NCI-H146 treated with DMSO at 0.1 percent for 48 hours (cell line): ENCODE measurements at regions not wholly inside any gene's neighbourhood (a gene's known extent, or its start where the extent isn't known, plus 50 kb on each side); places are given as distances from the start of the nearest gene placed in this dataset.

Source experiments
- DNase-seq: peaks from one replicate; lab custom pipeline; 2025; ENCODE audit not compliant: unreplicated experiment; lab: John Stamatoyannopoulos, UW

GRCh38 chr11:21817696-21818095 lies 375.2 kb upstream of the ANO5 start:
- no peak for DNase-seq

GRCh38 chr11:21820176-21820575 lies 372.7 kb upstream of the ANO5 start:
- peak; percentile 67 for DNase-seq

DNA sequence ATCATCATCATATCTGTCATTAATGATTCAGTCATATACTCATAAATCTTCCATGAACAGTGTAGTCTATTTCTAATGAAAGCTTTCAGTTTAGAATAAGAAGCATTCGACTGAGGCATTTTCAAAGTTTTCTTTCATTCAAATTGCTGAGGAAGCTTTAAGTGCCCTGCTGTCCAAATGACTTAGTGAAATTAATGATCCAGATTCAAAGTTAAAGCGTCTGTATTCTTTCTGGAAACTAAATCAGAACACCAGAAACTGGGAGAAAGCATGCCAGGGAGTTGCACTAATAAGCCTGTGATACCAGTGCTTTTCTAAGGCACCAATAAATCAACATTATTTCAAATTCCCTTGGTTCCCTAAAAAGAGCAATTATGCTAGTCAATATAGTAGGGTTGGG lies 367.8 kb upstream of the ANO5 start:
- DNase-seq, result no peak

GRCh38 chr11:21838427-21838826 lies 354.5 kb upstream of the ANO5 start:
- DNase-seq, result no peak

DNA sequence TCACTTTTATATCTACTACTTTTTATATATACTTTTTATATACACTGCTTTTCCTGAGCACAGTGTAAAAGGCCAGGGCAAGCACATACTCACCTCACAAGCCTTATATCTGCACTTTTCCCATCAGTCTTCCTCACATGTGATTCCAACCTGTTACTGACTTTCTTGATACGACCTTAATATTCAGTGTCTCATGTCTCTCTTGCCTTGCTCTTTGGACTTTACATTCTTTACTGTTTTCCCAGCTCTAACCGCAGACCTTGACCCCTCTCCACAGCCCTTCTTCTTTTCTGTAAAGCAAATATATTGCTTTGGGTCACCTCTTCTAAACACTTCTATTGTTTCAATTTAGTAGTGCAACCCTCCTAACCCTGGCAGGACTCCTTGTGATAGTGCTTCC lies 353.1 kb upstream of the ANO5 start:
- no peak for DNase-seq

DNA sequence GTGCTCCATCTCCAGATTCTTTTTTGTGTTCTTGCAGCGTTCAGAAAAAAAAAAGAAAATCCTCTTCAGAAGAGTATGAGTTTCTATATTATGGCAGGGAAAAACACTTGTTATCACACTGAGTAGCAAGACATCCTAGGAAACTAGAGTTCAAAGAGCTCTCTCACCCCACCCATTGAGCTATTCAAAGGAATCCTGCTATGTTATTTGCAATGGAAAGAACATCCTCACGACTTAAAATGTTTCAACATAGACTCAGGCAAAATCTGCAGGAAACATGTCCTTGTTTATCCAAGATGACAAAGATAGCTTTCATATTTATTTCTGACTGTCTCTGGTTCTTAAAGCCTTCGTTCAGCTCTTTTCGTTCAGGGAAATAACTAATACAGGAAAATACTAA lies 331.6 kb upstream of the ANO5 start:
- no peak for DNase-seq

- no peak for DNase-seq
Observed at GRCh38 chr11:21865541-21865940, 327.3 kb upstream of the ANO5 start.

GRCh38 chr11:21866781-21867180 lies 326.1 kb upstream of the ANO5 start:
- DNase-seq, result no peak

- DNase-seq, result no peak
Observed at GRCh38 chr11:21877151-21877550, 315.7 kb upstream of the ANO5 start.

GRCh38 chr11:21883354-21883753 lies 309.5 kb upstream of the ANO5 start:
- DNase-seq, result no peak

DNA sequence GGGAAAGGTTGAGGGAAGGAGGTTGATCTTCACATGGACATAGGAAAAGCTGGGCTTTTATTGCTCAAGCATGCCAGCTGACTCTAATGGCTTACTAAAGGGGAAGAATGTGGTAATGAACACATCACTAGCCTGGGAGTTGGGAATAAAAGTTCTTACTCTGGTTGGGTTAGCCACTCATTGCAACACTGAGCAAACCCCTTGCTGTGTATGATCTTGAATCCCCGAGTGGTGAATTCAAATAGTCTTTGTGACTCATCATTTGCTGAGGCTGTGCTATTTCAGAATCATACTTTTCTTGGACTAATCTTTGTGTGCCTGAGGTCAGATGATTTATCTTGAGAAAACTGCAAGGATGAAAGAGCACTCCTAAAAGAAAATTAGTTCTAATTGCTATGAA lies 304.1 kb upstream of the ANO5 start:
- DNase-seq, result no peak

- no peak for DNase-seq
Observed at GRCh38 chr11:21892736-21893564, 299.9 kb upstream of the ANO5 start.

GRCh38 chr11:21893565-21893867 lies 299.4 kb upstream of the ANO5 start:
- no peak for DNase-seq

GRCh38 chr11:21894492-21894891 lies 298.4 kb upstream of the ANO5 start:
- DNase-seq, result no peak

- DNase-seq, result no peak
Observed at GRCh38 chr11:21895686-21896085, 297.2 kb upstream of the ANO5 start.

- DNase-seq, result no peak
Observed at GRCh38 chr11:21896216-21896615, 296.7 kb upstream of the ANO5 start.

DNA sequence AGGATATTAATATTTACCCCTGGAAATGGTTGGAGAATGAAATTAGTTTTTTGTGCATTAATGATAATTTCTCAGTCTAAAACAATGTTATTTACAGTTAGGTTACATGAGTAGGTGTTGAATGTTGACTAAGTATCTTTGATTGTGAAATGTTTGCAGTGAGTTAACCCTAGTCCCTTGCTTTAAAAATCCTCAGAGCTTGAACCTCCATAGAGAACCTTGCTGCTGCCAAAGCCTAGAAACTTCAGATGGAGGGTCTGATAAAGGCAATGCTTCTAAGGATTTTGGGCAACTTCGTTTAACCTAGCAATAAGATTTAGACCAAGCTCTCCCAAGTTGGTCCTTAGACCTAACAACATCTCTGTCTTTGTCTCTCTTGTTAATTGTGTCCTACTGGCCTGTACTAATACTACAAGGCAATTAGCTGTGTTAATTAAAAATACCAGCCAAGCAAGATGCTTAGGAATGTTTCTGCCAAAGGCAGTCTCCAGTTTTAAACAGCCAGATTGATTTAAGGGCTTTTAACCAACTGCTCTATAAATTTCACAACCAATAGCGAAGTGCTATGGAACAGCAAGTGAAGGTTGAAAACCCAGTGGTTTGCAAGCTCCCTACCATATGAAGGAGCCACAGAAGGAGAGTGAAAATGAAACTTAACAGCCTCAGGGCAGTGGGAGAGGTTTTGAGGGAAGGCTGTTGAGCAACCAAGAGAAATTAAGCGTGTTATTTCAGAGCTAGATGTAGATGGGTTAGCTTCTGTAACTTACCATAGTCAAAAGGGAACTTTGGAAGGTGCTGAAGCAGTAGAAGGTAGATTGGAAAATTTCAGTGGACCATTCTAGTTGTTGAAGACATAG lies 295.9 kb upstream of the ANO5 start:
- DNase-seq, result no peak

DNA sequence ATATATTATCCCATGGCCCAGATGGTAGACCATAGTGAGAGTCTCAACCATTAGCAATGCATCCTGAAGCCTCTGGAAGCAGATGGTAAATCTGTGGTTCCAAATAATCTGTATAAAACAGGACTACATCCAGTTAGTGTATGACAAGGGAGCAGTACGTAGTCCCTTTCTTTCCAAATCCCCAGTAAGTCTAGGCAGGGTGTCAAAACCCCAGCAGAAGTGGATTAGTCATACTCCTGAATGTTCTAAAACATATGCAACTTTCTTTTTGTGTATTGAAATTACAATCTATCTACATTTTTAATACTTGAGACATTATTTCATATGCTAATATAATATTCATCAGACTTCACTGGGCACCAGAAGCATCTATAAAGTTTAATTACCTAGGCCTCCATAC lies 295.1 kb upstream of the ANO5 start:
- no peak for DNase-seq

- no peak for DNase-seq
Observed at GRCh38 chr11:21908211-21908610, 284.7 kb upstream of the ANO5 start.

DNA sequence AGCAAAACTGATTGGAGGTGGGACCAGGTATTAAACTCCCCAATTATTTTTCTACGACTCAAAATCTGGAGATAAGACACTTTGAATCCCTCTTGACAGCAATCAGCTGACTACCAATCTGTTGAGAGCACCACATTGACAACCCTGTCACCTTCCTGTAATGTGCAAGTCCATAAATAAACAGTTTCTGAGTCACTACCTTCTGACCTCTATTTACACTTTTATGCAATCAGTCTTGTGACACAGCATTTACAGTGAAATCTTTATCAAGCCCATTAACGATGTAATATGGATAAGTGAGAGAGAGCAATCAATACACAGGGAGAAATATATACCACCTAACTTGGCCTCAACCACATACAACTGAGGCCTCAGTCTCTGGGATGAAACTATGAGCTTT lies 283.7 kb upstream of the ANO5 start:
- no peak for DNase-seq

DNA sequence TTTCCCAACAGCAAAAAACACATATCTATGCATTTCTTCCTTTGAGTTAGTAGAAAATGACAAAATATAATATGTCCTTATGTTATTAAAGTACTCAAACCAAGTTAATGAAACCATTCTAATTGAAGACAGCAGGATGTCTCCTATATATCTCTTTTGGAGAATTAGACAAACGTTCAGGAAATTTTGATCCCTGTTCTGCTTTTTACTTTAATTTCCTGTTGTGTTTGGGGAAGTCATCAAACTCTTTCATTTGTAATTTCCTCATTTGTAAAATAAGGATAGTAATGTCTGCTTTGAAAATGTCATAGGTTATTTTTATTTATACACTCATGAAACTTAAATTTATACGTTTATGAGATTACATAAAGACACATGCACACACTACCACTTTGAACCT lies 281.8 kb upstream of the ANO5 start:
- no peak for DNase-seq

- DNase-seq, result no peak
Observed at GRCh38 chr11:21912285-21912684, 280.6 kb upstream of the ANO5 start.

DNA sequence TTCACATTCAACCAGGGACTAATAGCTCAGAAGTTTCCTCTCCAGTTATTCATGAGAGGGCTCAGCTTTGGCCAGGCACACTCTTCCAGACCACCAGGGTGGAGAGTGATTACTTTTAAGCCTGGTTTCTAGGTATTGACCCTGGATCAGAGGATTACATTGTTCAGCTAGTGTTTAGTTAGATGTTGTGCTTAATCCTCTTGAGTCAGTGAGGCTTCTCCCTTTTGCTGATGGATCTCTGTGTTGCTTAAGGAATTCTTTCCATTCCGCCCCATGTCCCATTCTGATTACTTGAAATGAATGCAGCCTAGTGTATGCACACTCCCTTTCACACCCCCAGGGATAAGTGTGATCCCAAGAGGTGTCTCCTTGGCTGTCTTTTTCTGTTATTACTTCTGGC lies 271.7 kb upstream of the ANO5 start:
- DNase-seq, result no peak
